GM18873 (cell line): ENCODE measurements at regions not wholly inside any gene's neighbourhood (a gene's known extent, or its start where the extent isn't known, plus 50 kb on each side); places are given as distances from the start of the nearest gene placed in this dataset.

Experiments used
- ATAC-seq: cut with Tn5 transposase; IDR thresholded peaks from one replicate; pipeline ENCODE4 v1.9.1; 2021; ENCODE audit warnings: mild to moderate bottlenecking, moderate library complexity, moderate number of reproducible peaks; ENCODE audit not compliant: unreplicated experiment, low FRiP score

DNA sequence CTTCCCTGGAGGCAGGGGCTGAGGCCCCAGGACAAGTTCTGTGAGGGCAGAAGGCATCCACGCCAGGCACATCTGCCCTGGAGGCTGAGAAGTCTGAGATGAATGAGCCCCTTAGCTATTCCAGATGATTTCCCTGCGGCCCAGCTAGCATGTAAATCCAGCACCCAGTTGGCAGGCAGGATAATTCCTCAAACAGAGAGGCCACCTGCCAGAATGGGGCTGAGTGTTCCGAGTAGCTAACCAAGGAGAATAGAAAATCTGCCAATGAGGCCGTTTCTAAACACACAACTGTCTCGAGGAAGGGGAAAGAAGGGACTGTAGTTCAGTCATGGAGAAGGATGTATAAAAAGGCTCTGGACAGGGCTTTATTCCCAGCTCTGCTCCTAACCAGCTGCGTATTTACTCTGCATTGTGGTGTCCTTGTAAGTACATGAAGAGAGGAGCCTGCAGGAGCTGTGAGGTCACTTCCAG is 211.4 kb upstream of the CDYL start:
- no peak for ATAC-seq

DNA sequence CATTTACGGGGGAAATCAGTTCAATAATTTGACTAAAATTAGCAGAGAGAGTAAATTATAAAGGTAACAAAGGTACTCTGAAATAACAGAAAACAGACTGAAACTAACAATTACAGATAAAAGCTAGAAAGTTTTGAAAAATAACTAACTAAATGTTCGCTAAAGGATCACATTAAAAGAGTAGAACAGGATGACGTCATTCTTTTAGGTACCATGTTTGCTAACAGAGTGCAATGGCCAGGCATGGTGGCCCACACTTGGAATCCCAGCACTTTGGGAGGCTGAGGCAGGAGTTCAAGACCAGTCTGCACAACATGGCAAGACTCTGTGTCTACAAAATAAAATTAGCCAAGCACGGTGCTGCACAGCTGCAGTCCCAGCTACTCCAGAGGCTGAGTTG is 212.3 kb upstream of the CDYL start:
- ATAC-seq: no peak

DNA sequence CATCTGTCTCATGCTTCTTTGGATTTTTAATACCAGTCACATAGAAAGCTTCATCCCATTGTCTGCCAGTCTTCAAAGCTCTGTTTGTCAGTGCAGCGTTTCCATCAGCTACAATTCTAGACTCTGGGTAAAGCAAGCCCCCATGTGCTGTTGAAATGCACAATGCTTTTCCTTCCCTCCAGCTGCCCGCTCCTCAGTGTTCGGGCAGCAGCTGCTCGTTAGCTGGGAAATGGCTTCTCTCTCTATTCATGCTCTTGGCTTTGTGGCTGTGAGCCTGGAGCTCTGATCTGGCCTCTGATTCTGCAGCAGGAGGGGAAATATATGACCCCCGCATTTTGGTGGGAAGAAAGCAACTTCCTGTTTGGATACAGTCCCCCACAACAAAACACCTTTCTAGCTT is 213.0 kb upstream of the CDYL start:
- ATAC-seq: no peak

DNA sequence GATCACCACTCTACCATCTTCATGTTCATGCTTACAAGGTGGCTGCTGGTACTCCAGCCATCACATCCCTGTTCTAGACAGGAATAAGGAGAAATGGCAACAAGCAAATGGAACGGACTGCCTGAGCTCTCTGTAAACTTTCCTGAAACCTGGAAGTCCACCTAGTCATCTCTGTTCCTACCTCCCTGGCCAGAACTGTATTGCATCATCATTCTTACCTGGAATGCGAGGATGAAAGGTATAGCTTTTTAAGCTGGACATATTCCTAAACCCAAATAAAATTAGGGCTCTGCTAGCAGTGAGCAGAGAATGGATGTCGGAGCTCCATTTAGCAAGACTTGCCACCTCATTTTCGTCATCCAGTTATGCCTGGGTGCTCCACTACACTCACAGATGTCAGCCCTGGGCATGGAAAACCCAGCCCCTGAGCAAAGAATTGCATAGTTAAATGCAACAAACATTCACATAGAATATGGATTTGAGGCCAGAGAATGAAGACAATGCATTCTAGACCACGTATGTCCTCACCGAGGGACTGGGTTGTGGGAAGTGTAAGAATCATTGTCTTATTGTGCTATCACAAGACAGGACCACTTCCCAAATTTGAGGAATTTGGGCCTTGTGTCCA is 214.3 kb upstream of the CDYL start:
- ATAC-seq: no peak

DNA sequence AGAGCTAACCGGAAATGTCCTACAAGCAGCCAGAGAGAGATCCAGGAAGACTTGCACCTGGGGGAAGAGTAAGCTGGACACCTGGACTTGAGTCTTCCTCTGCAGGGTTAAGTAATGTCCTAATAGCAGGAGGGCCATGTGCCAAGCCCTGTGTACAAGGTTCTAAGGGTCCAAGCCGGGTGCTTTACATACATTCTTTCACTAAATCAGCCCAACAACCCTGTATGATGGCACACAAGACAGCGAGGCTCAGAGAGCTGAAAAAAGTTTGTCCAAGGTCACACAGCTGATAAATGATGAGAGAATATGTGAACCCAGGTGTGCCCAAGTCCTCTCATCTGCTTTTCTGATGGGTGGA is 215.1 kb upstream of the CDYL start:
- ATAC-seq: no peak

DNA sequence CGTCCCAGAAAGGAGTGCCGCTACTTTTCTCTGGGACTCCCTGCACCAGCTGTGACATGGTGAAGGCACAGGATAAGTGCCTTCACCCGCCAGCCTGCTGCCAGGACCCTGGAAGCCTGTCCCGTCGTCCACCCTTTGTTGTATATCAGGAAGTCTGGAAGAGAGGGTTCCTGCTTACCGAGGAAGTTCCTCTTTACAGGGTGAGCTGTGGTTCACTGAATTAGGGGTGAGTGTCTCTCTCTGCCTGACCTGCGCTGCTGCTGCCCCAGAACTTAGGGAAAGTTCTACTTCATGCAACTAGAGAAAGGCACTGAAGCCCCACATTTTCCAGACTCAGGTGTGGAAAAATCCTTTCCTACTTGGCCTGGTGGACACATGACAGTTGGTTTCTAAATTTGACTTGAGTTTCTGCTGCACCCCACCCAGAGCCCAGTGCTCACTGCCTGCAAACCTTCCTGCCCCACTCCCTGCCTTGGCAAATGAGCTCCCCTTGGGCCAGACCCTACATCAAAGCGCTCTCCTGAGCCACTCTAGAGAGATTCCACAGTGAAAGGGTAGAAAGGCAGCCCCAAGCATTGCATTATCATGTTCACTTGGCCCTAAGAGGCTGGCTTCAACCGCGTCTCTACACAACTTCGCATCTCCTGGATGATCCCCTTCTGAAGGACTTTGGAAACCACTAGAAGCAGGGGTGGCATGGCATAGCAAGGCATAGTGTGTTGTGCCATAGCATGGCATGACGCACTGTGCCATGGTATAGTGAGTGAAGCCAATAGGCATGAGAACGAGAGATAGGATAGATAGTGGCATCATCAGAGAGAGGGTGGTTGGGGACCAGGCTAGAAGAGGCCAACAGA is 215.8 kb upstream of the CDYL start:
- ATAC-seq: no peak

DNA sequence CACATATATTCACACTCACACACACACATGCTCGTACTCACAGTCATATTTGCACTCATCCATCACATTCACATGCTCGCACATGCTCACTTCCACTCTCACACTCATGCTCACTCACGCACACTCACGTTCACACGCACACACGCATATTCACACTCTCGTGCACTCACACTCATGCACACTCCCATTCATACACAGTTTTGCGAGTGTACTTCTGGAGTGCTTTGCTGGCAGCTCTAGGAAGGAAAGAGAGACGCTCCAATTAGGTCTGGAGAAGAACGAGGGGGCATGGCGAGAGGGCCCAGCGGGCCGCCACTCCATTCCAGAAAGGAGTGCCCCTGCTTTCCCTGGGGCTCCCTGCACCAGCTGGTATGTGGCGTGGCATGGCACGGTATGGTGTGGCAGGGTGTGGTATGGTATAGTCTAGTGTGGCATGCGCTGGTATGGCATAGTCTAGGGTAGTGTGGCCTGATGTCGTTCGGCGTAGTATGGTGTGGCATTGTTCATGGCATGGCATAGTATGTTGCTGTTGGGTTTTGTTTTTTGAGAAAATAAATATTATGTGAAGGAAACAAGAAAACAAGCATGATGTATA is 216.8 kb upstream of the CDYL start:
- ATAC-seq: no peak

DNA sequence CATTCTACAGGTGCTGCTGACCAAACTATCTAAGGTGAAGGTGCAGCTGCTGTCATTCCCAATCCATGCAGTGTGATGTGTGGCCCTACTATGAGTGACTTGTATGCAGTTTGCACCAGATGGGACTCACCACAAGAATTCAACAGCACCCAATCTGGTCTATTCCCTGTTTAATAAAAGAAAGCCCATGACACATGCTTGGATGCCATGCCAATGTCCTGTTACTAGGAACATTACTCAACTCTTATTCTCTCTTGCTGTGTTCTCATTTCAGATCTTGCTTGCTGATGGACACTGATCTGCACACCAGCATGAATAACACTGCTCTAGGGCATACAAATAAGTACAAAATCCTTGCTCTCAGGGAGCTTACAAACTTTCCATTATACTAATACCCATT is 221.6 kb upstream of the CDYL start:
- no peak for ATAC-seq

DNA sequence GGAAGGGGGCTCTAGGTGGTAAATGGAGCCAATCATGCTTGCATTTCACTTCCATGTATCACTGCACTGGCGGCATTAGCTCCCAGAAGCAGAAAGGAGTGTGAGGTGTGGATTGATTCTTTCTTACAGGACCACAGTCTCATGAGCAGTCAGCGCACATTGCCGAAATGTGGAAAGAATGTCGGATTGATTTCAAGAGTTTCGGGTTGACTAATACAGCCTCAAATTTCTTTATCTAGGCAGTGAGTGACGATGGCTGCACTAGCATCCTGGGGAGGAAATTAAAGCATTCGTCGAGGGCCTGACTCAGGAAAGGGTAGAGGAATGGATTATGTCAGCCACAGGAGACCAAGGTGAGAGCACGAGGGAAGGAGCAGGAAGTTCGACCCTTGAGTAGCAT is 222.8 kb upstream of the CDYL start:
- no peak for ATAC-seq

DNA sequence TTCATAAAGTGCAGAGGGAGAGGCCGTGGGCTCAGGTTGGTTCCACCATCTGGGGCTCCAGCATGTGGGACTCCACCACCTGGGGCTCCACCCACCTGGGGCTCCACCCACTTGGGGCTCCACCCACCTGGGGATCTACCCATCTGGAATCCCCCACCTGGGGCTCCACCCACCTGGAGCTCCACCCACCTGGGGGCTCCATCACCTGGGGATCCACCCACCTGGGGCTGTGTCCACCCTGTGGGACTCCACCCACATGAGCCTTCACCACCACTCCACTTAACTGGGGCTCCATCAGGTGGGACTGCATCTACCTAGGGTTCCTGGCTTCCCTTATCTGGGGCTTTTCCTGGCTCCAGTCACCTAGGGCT is 226.0 kb upstream of the CDYL start:
- no peak for ATAC-seq

DNA sequence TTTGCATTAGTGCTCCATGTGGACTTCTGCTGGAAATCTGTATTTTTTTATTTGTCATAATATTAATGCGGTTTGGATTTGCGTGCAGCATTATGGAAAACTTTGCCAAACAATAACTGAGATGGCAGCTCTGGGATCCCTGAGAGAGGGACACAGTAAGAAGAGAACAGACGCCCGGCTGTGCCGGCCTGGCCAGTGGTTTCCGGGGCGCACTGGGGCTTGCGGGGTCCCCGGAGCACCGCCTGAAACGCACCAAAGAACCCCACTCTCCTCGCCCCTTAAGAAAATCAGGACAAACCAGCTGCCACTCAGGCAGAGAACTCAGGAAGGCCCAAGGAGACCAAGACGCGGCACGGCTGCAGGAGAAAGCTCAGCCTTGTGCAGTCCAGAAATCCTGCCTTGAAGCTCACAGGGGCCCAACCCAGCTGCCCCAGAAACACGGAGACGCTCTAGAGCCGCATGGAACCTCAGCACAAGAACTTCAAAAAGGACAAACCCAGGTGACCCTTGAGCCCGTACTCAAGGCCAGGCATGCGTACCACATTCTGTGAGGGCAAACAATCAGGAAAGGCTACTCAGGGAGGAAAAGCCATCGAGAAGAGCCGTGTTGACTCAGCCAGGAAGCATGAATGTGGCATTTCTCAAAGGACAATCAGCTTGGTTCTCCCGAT is 226.5 kb upstream of the CDYL start:
- ATAC-seq: no peak

DNA sequence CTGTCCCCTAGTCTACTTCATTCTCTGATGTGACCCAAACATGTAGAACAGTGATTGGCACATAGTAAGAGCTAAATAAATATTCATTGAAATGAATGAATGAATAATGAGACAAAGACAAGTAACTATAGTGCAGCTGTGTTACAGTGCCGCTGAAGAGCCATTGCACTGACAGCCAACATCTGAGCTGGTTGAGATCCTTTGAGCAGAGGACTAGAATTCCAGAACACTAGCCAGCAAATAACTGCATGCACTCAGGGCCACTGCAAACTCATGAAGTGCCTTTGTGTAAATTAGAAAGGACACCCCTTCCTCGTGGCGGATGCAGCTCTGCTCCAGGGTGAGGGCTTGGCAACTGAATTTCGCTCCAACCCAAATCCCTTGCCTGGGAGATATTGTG is 230.3 kb upstream of the CDYL start:
- no peak for ATAC-seq

DNA sequence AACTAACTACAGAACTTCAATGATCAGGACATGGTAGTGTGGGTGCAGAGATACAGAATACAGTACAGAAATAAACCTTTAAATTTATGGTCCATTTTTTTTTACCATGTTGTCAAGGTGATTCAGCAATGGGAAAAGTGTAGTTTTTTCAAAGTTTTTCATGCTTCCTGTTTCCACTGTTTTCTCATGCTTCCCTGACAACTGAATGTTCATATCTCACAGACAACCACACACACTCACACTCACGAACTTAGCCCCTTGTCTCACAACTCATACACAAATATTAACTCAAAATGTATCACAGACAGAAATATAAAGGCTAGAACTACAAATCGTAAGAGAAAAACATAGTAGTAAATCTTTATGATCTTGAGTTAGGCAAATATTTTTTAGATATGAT is 232.6 kb upstream of the CDYL start:
- ATAC-seq: no peak

DNA sequence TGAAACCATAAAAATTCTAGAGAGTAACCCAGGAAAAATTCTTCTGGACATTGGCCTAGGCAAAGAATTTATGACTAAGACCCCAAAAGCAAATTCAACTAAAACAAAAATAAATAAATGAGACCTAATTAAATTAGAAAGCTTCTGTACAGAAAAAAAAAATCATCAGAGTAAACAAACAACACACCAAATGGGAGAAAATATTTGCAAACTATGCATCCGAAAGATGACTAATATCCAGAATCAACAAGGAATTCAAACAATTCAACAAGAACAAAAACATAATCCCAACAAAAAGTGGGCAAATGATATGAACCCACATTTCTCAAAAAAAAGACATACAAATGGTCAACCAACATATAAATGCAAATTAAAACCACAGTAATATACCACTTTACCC is 242.6 kb upstream of the CDYL start:
- no peak for ATAC-seq

DNA sequence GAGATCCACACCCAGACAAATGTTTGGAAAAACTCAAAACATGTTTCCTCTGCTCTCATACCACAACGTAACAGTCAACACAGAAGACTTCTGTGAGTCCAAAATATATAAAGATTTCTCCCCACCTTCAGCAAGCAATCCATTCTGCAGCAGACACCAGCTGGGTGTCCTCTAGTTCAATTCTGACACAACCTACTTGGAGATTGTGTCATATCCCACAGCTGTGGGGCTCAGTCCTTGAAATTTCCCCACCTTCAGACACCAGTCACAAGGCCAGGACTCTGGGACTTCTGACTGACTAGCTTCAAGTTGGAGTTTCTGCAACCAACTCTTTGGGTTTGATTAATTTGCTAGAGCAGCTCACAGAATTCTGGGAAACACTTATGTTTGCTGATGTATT is 244.8 kb upstream of the CDYL start:
- no peak for ATAC-seq

DNA sequence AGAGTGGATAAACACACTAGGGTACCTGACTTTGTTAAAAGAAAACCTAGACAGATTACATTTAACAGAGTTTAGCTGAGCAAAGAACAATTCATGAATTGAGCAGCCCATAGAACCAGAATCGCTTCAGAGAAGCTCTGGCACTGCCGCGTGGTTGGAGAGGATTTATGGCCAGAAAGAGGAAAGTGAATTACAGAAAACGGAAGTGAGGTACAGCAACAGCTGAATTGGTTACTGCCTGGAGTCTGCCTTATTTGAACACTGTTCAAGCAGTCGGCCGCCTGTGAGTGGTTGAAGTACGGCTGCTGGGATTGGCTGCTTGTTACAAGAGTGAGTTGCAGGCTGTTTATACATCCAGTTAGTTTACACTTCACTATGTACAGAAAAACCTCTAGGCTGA is 253.8 kb upstream of the CDYL start:
- ATAC-seq: no peak

DNA sequence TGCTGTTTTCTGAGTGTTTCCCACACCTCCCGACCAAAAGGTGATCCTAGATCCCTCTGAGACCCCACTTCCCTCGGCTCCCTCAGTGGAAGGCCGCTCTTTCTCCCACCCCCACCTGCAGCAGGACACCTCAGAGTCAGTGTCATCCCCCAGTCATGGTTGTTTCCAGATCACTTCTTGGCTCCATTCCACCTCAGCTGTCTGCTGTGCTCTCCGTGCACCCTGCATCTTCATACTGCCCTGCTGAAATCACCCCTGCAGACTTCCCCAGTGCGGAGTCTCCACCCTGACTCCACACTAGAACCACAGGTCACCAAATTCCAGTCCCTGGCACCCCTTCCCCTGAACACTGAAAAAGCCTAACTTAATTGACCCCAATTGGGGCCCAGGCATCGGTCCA is 255.1 kb upstream of the CDYL start:
- ATAC-seq: no peak

DNA sequence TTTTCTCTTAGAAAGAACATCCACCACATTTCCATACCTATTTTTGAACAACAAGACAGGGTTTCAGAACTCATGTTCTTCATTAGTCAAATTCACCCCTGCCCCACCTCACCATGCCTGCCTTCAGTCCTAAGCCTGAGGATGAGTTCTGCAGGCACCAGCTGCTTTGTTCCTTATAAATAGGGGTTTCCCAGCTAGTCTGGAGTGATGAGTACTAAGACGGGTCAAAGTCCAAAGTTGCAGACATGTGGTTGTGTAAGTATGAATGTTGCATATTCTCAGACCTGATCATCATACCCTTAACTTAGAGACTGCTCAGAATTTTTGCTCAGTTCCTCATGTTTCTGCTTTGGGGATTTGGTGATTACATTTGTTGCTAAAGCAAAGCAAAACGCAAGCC is 257.7 kb upstream of the CDYL start:
- ATAC-seq: no peak

DNA sequence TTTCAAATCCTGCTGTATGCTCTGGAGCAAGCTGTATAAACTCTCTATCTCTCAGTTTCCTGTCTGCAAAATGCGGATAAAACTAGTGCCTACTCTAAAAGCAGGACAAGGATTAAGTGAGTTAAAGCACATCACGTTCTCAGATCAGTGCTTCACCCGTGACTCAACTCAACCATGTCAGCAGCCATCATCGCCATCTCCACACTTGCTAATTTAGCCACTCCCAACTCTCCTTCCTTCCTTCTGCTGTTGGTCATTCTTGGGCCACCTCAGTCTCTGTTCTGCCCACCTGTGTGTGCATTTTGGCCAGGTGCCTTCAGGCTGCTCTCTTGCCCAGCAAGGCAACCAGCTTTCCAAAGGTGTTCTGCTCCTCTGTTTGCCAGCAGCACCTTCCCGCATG is 260.0 kb upstream of the CDYL start:
- no peak for ATAC-seq

DNA sequence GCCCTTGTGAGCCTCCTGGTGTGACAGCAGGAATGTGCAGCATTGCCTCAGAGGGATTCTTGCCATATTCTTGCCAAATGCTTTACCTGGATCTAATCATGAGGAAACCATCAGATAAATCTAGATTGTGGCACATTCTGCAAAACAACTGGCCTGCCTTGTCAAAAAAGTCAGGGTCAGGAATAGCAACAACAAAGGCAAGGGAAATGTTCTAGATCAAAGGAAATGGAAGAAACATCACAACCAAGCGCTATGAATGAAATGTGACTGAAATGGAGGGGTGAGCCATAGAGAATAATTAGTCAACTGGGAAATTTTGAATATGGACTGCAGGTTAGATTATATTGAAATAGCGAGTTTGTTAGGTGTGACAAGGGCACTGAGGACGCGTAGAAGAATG is 262.6 kb upstream of the CDYL start:
- no peak for ATAC-seq

DNA sequence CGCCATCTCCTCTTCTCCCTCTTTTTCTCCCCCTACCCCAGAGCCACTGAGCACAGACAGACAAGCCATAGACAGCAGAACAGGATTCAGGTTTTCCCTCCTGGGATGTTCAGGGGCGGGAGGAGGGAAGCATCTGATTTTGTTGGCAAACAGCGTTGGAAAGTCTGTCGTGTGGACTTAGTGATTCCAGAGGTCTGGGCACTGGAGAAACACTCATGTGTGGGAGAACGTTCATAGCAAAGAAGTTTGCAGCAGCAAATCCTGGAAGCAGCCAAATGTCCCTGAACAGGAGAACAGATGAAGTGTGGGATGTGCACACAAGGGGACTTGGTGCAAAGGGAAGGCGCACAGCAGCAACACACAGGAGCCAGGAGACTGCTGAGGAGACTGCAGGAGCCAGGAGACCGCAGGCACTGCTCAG is 264.1 kb upstream of the CDYL start:
- ATAC-seq: no peak
